ENCODE measurements at regions not wholly inside any gene's neighbourhood (a gene's known extent, or its start where the extent isn't known, plus 50 kb on each side); places are given as distances from the start of the nearest gene placed in this dataset.

- TF ChIP-seq CHD7 (IDR thresholded peaks at IDR 0.05; ENCODE audit: insufficient replicate concordance, low read length) (no peak), TCF12 (IDR thresholded peaks at IDR 0.05; ENCODE audit: low read depth, low read length) (peak; percentile 65; the same call in 1 of the 2 replicates), MAFK (IDR thresholded peaks at IDR 0.05; ENCODE audit: low read depth, low read length) (no peak), SP1 (IDR thresholded peaks at IDR 0.05; ENCODE audit: low read depth, low read length) (no peak), CEBPB (IDR thresholded peaks at IDR 0.05; ENCODE audit: low read depth, low read length) (peak; percentile 64), TAF7 (optimal IDR thresholded peaks at IDR 0.05; ENCODE audit: borderline replicate concordance, low read depth, low read length) (no peak), POLR2AphosphoS5 (IDR thresholded peaks at IDR 0.05; ENCODE audit: low read depth, low read length) (0 out of 2 replicates have a peak, but pooled peaks have one; percentile 26), SIN3A (conservative IDR thresholded peaks at IDR 0.05 in 1 of 2, IDR thresholded peaks at IDR 0.05 in 1 of 2; ENCODE audit: low read depth in 1 of 2, low read length in 2 of 2) (no peak), KDM5A (IDR thresholded peaks at IDR 0.05; ENCODE audit: low read length) (no peak), CBX5 (IDR thresholded peaks at IDR 0.05; ENCODE audit: low read depth, low read length) (no peak), SUZ12 (IDR thresholded peaks at IDR 0.05; ENCODE audit: low read length) (no peak)
Measured at GRCh38 chr21:26641062-26641461, 68.0 kb upstream of the CYYR1 start (continued).

Data from H1 (cell line).